ENCODE measurements at regions not wholly inside any gene's neighbourhood (a gene's known extent, or its start where the extent isn't known, plus 50 kb on each side); places are given as distances from the start of the nearest gene placed in this dataset.

DNA sequence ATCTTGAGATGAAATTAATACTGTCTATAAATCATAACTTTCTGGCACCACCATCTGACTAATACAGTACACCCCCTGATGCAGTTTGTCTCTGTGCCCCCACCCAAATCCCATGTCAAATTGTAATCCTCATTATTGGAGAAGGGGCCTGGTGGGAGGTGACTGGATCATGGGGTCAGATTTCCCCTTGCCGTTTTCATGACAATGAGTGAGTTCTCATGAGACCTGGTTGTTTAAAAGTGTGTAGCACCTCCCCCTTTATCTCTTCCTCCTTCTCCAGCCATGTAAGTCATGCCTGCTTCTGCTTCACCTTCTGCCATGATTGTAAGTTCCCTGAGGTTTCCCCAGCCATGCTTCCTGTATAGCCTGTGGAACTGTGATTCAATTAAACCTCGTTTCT, 78.7 kb upstream of the CDH6 start:
- Histone ChIP-seq H2AFZ (ENCODE audit: low read depth) (no peak overlapping the region), H3K27me3 (ENCODE audit: insufficient read depth, low read depth) (no peaks in the 10 kb centered on the region), H4K20me1 (ENCODE audit: insufficient read depth) (no peaks in the 10 kb centered on the region), H3K36me3 (ENCODE audit: insufficient read depth) (no peaks in the 10 kb centered on the region), H3K4me1 (ENCODE audit: low read depth, poor library complexity, severe bottlenecking) (no peaks in the 10 kb centered on the region), H3K4me3 (IDR thresholded peaks at IDR 0.05; ENCODE audit: insufficient read depth, low read depth, low read length) (no peak overlapping the region), H3K27ac (no peak overlapping the region), H3K9ac (no peak overlapping the region), H3K4me2 (no peak overlapping the region), H3K79me2 (ENCODE audit: insufficient read depth, low read depth) (no peaks in the 10 kb centered on the region)
- TF ChIP-seq, protein P1, sequence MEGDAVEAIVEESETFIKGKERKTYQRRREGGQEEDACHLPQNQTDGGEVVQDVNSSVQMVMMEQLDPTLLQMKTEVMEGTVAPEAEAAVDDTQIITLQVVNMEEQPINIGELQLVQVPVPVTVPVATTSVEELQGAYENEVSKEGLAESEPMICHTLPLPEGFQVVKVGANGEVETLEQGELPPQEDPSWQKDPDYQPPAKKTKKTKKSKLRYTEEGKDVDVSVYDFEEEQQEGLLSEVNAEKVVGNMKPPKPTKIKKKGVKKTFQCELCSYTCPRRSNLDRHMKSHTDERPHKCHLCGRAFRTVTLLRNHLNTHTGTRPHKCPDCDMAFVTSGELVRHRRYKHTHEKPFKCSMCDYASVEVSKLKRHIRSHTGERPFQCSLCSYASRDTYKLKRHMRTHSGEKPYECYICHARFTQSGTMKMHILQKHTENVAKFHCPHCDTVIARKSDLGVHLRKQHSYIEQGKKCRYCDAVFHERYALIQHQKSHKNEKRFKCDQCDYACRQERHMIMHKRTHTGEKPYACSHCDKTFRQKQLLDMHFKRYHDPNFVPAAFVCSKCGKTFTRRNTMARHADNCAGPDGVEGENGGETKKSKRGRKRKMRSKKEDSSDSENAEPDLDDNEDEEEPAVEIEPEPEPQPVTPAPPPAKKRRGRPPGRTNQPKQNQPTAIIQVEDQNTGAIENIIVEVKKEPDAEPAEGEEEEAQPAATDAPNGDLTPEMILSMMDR (conservative IDR thresholded peaks at IDR 0.05; ENCODE audit: low read depth, low read length): no peak

DNA sequence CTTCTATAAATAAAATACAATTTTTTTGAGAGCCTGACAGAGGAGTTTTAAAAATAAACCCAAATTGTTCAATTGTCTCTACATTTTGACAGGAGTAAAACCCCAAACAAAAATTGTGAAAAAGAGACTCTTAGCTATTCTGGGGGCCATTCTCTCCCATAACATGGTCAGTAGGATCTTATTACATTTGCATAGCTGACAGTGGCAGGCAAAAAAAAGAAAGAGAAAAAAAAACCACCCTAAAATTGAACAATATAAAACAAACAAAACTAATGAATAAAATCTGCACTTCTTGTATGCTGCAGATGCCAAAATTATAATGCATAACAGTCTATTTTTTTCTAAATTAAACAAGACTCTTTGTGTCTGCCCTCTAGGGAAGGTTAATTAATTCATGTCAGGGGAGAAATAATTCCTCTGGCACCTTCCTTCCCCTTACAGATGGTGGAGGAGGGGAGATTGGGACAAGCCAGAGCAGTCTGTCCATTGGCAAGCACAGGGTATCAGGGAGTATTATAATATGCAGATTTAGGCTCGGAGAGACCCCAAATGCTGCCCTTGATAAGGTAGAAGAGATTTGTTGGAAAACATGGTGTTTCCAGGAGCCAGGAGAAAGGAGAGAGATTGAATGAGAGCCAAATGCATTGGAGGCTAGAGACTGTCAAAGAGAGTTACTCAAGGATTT, 79.7 kb upstream of the CDH6 start:
- H2AFZ ChIP-seq (ENCODE audit: low read depth): no peak overlapping the region
- no peaks in the 10 kb centered on the region for H4K20me1 ChIP-seq (ENCODE audit: insufficient read depth)
- no peaks in the 10 kb centered on the region for H3K4me1 ChIP-seq (ENCODE audit: low read depth, poor library complexity, severe bottlenecking)
- H3K4me2 ChIP-seq: no peak overlapping the region
- no peak overlapping the region for H3K4me3 ChIP-seq (IDR thresholded peaks at IDR 0.05; ENCODE audit: insufficient read depth, low read depth, low read length)
- H3K79me2 ChIP-seq (ENCODE audit: insufficient read depth, low read depth): no peaks in the 10 kb centered on the region
- H3K9ac ChIP-seq: no peak overlapping the region
- no peaks in the 10 kb centered on the region for H3K27me3 ChIP-seq (ENCODE audit: insufficient read depth, low read depth)
- TF ChIP-seq, protein P1 (conservative IDR thresholded peaks at IDR 0.05; ENCODE audit: low read depth, low read length): no peak
- no peaks in the 10 kb centered on the region for H3K36me3 ChIP-seq (ENCODE audit: insufficient read depth)
- no peak overlapping the region for H3K27ac ChIP-seq

DNA sequence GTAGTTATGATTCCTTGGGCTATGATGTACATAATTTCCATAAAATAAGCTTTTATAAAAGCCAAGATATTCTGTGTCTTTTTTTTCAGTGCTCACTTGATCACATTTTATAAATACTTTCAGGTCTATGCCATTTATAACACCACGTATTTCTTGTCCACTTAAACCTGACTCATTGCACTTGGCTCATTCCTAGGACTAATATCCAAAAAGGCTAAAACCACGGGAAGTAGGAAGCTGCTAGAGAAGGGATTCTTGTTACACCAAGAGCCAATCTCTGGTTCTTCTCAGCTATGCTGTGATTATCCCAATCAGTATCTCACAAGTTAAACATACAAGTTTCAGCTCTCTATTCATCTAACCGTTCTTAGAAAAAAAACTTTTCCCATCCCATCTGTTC, 80.4 kb upstream of the CDH6 start:
- no peak overlapping the region for H3K4me3 ChIP-seq (IDR thresholded peaks at IDR 0.05; ENCODE audit: insufficient read depth, low read depth, low read length)
- H3K4me1 ChIP-seq (ENCODE audit: low read depth, poor library complexity, severe bottlenecking): no peaks in the 10 kb centered on the region
- no peaks in the 10 kb centered on the region for H3K36me3 ChIP-seq (ENCODE audit: insufficient read depth)
- TF ChIP-seq, protein P1 (conservative IDR thresholded peaks at IDR 0.05; ENCODE audit: low read depth, low read length): no peak
- no peaks in the 10 kb centered on the region for H4K20me1 ChIP-seq (ENCODE audit: insufficient read depth)
- H3K27me3 ChIP-seq (ENCODE audit: insufficient read depth, low read depth): no peaks in the 10 kb centered on the region
- H3K27ac ChIP-seq: no peak overlapping the region
- H2AFZ ChIP-seq (ENCODE audit: low read depth): no peak overlapping the region
- no peak overlapping the region for H3K9ac ChIP-seq
- H3K4me2 ChIP-seq: no peak overlapping the region
- no peaks in the 10 kb centered on the region for H3K79me2 ChIP-seq (ENCODE audit: insufficient read depth, low read depth)

DNA sequence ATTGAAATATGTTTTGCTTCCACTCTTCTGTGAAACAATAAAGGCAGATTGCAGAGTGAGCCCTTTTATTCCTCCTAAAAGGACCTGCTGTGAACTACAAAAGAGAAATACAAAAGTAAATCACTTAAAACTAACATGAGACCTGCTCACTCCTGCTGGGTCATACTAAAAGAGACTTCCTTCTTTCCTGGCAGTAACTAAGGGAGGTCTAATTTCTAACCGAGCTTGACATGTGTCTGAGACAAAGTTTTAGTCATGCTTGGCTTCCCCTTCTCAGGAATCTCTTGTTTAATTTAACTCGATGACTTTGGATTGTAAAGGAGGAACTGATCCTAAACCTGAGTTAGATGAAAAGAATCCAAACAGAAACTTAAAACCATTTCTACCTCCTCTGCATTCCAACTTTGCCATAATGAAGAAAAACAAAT, 86.4 kb upstream of the CDH6 start:
- no peaks in the 10 kb centered on the region for H3K4me1 ChIP-seq (ENCODE audit: low read depth, poor library complexity, severe bottlenecking)
- no peak overlapping the region for H2AFZ ChIP-seq (ENCODE audit: low read depth)
- no peak overlapping the region for H3K4me2 ChIP-seq
- TF ChIP-seq, protein P1 (conservative IDR thresholded peaks at IDR 0.05; ENCODE audit: low read depth, low read length): no peak
- no peaks in the 10 kb centered on the region for H3K36me3 ChIP-seq (ENCODE audit: insufficient read depth)
- H3K79me2 ChIP-seq (ENCODE audit: insufficient read depth, low read depth): no peaks in the 10 kb centered on the region
- H3K4me3 ChIP-seq (IDR thresholded peaks at IDR 0.05; ENCODE audit: insufficient read depth, low read depth, low read length): no peak overlapping the region
- H3K9ac ChIP-seq: no peak overlapping the region
- H4K20me1 ChIP-seq (ENCODE audit: insufficient read depth): no peaks in the 10 kb centered on the region
- H3K27ac ChIP-seq: no peak overlapping the region
- no peaks in the 10 kb centered on the region for H3K27me3 ChIP-seq (ENCODE audit: insufficient read depth, low read depth)
